H9 (cell line): ENCODE measurements at regions not wholly inside any gene's neighbourhood (a gene's known extent, or its start where the extent isn't known, plus 50 kb on each side); places are given as distances from the start of the nearest gene placed in this dataset.

Experiments
- DNase-seq: peaks from one replicate; pipeline ENCODE4 v3.0.0-alpha.2; 2017
- H2AFZ ChIP-seq: one replicate; pipeline ENCODE4 v1.6.1; 2013; ENCODE audit warnings: mild to moderate bottlenecking, low read length, control low read depth, moderate library complexity
- H2AK5ac ChIP-seq: 2 replicates; pipeline ENCODE4 v1.6.1; 2013; ENCODE audit warnings: low read length, control low read depth, mixed read lengths; ENCODE audit not compliant: insufficient read length
- H2BK120ac ChIP-seq: one replicate; pipeline ENCODE4 v1.6.1; 2013; ENCODE audit warnings: low read depth, mild to moderate bottlenecking, low read length, control low read depth, inconsistent platforms; ENCODE audit not compliant: poor library complexity, severe bottlenecking
- H2BK12ac ChIP-seq: 2 replicates; pipeline ENCODE4 v1.6.1; 2013; ENCODE audit warnings: low read length, control low read depth, mixed read lengths, low read depth; ENCODE audit not compliant: insufficient read length
- H2BK15ac ChIP-seq: 2 replicates; pipeline ENCODE4 v1.6.1; 2013; ENCODE audit warnings: low read depth, low read length, control low read depth
- H2BK20ac ChIP-seq: one replicate; pipeline ENCODE4 v1.6.1; 2013; ENCODE audit warnings: low read depth, mild to moderate bottlenecking, low read length, control low read depth, inconsistent platforms; ENCODE audit not compliant: poor library complexity, severe bottlenecking
- H2BK5ac ChIP-seq: 2 replicates; pipeline ENCODE4 v1.6.1; 2013; ENCODE audit warnings: low read length, control low read depth, mixed read lengths; ENCODE audit not compliant: insufficient read length
- H3K14ac ChIP-seq: 2 replicates; pipeline ENCODE4 v1.6.1; 2013; ENCODE audit warnings: low read length, control low read depth; ENCODE audit not compliant: insufficient read depth
- H3K18ac ChIP-seq: 2 replicates; pipeline ENCODE4 v1.6.1; 2013; ENCODE audit warnings: low read depth, mild to moderate bottlenecking, mixed read lengths, low read length, control low read depth; ENCODE audit not compliant: insufficient read length
- H3K23ac ChIP-seq: 2 replicates; pipeline ENCODE4 v1.6.1; 2013; ENCODE audit warnings: low read length, control low read depth, mixed read lengths, low read depth; ENCODE audit not compliant: insufficient read length
- H3K23me2 ChIP-seq: 2 replicates; pipeline ENCODE4 v1.6.1; 2013; ENCODE audit warnings: low read depth, mild to moderate bottlenecking, mixed read lengths, low read length, control low read depth; ENCODE audit not compliant: insufficient read length, poor library complexity, severe bottlenecking
- H3K27ac ChIP-seq: 2 replicates; pipeline ENCODE4 v1.5.1; 2013; ENCODE audit warnings: low read length, control low read depth, mixed read lengths, low read depth; ENCODE audit not compliant: insufficient read length
- H3K27me3 ChIP-seq: 2 replicates; pipeline ENCODE4 v1.6.1; 2013; ENCODE audit warnings: low read length, control low read depth, inconsistent platforms; ENCODE audit not compliant: insufficient read depth
- H3K4ac ChIP-seq: 2 replicates; pipeline ENCODE4 v1.6.1; 2013; ENCODE audit warnings: low read depth, mild to moderate bottlenecking, control low read depth, inconsistent platforms, low read length, moderate library complexity
- H3K4me1 ChIP-seq: 2 replicates; pipeline ENCODE4 v1.6.1; 2013; ENCODE audit warnings: low read length, control low read depth, inconsistent platforms; ENCODE audit not compliant: insufficient read depth
- H3K4me2 ChIP-seq: 2 replicates; pipeline ENCODE4 v1.6.1; 2013; ENCODE audit warnings: low read length, control low read depth, mixed read lengths; ENCODE audit not compliant: insufficient read length, insufficient read depth
- H3K56ac ChIP-seq: 2 replicates; pipeline ENCODE4 v1.6.1; 2013; ENCODE audit warnings: low read depth, mild to moderate bottlenecking, mixed read lengths, low read length, control low read depth; ENCODE audit not compliant: insufficient read length
- H3K79me1 ChIP-seq: 2 replicates; pipeline ENCODE4 v1.6.1; 2013; ENCODE audit warnings: low read depth, mild to moderate bottlenecking, moderate library complexity, low read length, control low read depth, inconsistent platforms; ENCODE audit not compliant: insufficient read depth, poor library complexity, severe bottlenecking
- H3K79me2 ChIP-seq: 2 replicates; pipeline ENCODE4 v1.6.1; 2013; ENCODE audit warnings: low read length, control low read depth, inconsistent platforms; ENCODE audit not compliant: insufficient read depth
- H3K9ac ChIP-seq: 2 replicates; pipeline ENCODE4 v1.6.1; 2013; ENCODE audit warnings: low read length, control low read depth, mixed read lengths; ENCODE audit not compliant: insufficient read length; ENCODE audit errors: extremely low read depth
- H3K9me3 ChIP-seq: one replicate; pipeline ENCODE4 v1.6.1; 2013; ENCODE audit warnings: low read depth, low read length, inconsistent platforms; ENCODE audit not compliant: control insufficient read depth
- H3T11ph ChIP-seq: one replicate; pipeline ENCODE4 v1.6.1; 2013; ENCODE audit warnings: mild to moderate bottlenecking, low read length, control low read depth, inconsistent platforms
- H4K20me1 ChIP-seq: one replicate; pipeline ENCODE4 v1.6.1; 2013; ENCODE audit not compliant: control insufficient read depth, insufficient read length, insufficient read depth
- H4K5ac ChIP-seq: 2 replicates; pipeline ENCODE4 v1.6.1; 2013; ENCODE audit warnings: low read depth, mild to moderate bottlenecking, mixed read lengths, low read length, control low read depth; ENCODE audit not compliant: insufficient read length
- H4K8ac ChIP-seq: replicated peaks from 2 replicates; pipeline ENCODE4 v1.6.1; 2013; ENCODE audit warnings: low read length, control low read depth, mixed read lengths, low read depth; ENCODE audit not compliant: insufficient read length
- H4K91ac ChIP-seq: 2 replicates; pipeline ENCODE4 v1.6.1; 2013; ENCODE audit warnings: low read depth, mild to moderate bottlenecking, moderate library complexity, mixed read lengths, low read length, control low read depth; ENCODE audit not compliant: insufficient read length
- H3K27ac Mint-ChIP-seq, 3 experiments: 2 replicates in 2 of 3; 3 replicates in 1 of 3; pipeline ENCODE4 v1.8.0; 2020 to 2021; ENCODE audit warnings: mixed read lengths in 3 of 3, mild to moderate bottlenecking in 1 of 3, moderate library complexity in 1 of 3
- H3K27me3 Mint-ChIP-seq: 2 replicates; pipeline ENCODE4 v1.8.0; 2021; ENCODE audit warnings: low read depth, mild to moderate bottlenecking, moderate library complexity, mixed read lengths
- H3K36me3 Mint-ChIP-seq, 3 experiments: 2 replicates in 2 of 3; 3 replicates in 1 of 3; pipeline ENCODE4 v1.8.0; 2020 to 2021; ENCODE audit warnings: low read depth in 3 of 3, mixed read lengths in 3 of 3; ENCODE audit not compliant: insufficient read depth in 1 of 3
- H3K4me1 Mint-ChIP-seq, 2 experiments: 2 replicates each; pipeline ENCODE4 v1.8.0; 2020; ENCODE audit warnings: mixed read lengths in 2 of 2
- H3K4me3 Mint-ChIP-seq, 2 experiments: 2 replicates in 1 of 2; 3 replicates in 1 of 2; pipeline ENCODE4 v1.8.0; 2020 to 2021; ENCODE audit warnings: mild to moderate bottlenecking in 2 of 2, mixed read lengths in 2 of 2, moderate library complexity in 1 of 2
- H3K9me3 Mint-ChIP-seq, 2 experiments: 2 replicates in 1 of 2; 3 replicates in 1 of 2; pipeline ENCODE4 v1.8.0; 2020; ENCODE audit warnings: mild to moderate bottlenecking in 2 of 2, mixed read lengths in 2 of 2, moderate library complexity in 1 of 2
- CTCF ChIP-seq: fragments of 200-600 bp; sonication (generic); conservative IDR thresholded peaks from 3 replicates; pipeline ENCODE4 v1.8.0; 2021; ENCODE audit warnings: antibody characterized with exemption, mild to moderate bottlenecking
- WGBS: extraction: QIAGEN DNeasy Blood & Tissue Kit; methylation state at CpG from one replicate; pipeline ENCODE4 v1.1.7; 2013; ENCODE audit warnings: missing lambda C conversion rate, low lambda C conversion rate, mixed read lengths; ENCODE audit not compliant: insufficient read length; ENCODE audit errors: extremely low coverage; 5-methylcytosine and 5-hydroxymethylcytosine counted together

- Histone ChIP-seq H3K23me2 (no peaks in the 10 kb centered on the region), H3K4me1 (peaks cover 2% of the 10 kb centered on the region; the same call in 1 of the 2 replicates), H3T11ph (no peak overlapping the region), H2BK20ac (no peak overlapping the region), H2BK5ac (no peak overlapping the region), H3K79me1 (no peaks in the 10 kb centered on the region), H3K27me3 (no peaks in the 10 kb centered on the region), H4K91ac (no peak overlapping the region), H3K4me2 (no peak overlapping the region), H3K79me2 (no peaks in the 10 kb centered on the region), H2BK15ac (no peak overlapping the region), H2AFZ (no peak overlapping the region), H4K5ac (no peak overlapping the region), H4K8ac (no peak overlapping the region), H3K18ac (no peak overlapping the region), H2BK120ac (no peak overlapping the region), H3K56ac (no peak overlapping the region), H2AK5ac (no peak overlapping the region), H2BK12ac (no peak overlapping the region), H3K23ac (no peak overlapping the region), H3K4ac (no peak overlapping the region), H3K27ac (no peak overlapping the region), H3K14ac (no peak overlapping the region), H3K9me3 (no peaks in the 10 kb centered on the region), H4K20me1 (no peaks in the 10 kb centered on the region), H3K9ac (no peak overlapping the region)
- Mint-ChIP-seq H3K4me1 (peaks cover 5% of the 10 kb centered on the region in 2 experiments), H3K27ac (no peak overlapping the region), H3K36me3 (no peaks in the 10 kb centered on the region), H3K9me3 (no peaks in the 10 kb centered on the region), H3K4me3 (no peak overlapping the region), H3K27me3 (no peaks in the 10 kb centered on the region)
- no peak for TF ChIP-seq CTCF
- DNase-seq: no peak
- no CpG with 5 or more reads among the region's 2 CpGs for WGBS
Measured at GRCh38 chr1:239563681-239564080, 177.3 kb downstream of the CHRM3 start.
